Nephron progenitor cell (in vitro differentiated cells): ENCODE measurements at regions not wholly inside any gene's neighbourhood (a gene's known extent, or its start where the extent isn't known, plus 50 kb on each side); places are given as distances from the start of the nearest gene placed in this dataset.

Experiments
- DNase-seq: peaks from one replicate; pipeline ENCODE4 v3.0.0; 2021
- H3K27ac Mint-ChIP-seq: 2 replicates; pipeline ENCODE4 v1.8.0; 2021; ENCODE audit warnings: mild to moderate bottlenecking, moderate library complexity, mixed read lengths
- H3K27me3 Mint-ChIP-seq: 2 replicates; pipeline ENCODE4 v1.8.0; 2021; ENCODE audit warnings: mild to moderate bottlenecking, low read depth, mixed read lengths; ENCODE audit not compliant: poor library complexity
- H3K36me3 Mint-ChIP-seq: 2 replicates; pipeline ENCODE4 v1.8.0; 2021; ENCODE audit warnings: low read depth, mixed read lengths
- H3K4me1 Mint-ChIP-seq: 2 replicates; pipeline ENCODE4 v1.8.0; 2021; ENCODE audit warnings: mixed read lengths
- H3K4me3 Mint-ChIP-seq: 2 replicates; pipeline ENCODE4 v1.8.0; 2021; ENCODE audit warnings: mild to moderate bottlenecking, moderate library complexity, mixed read lengths
- H3K9me3 Mint-ChIP-seq: 2 replicates; pipeline ENCODE4 v1.8.0; 2021; ENCODE audit warnings: mild to moderate bottlenecking, moderate library complexity, mixed read lengths
- CTCF ChIP-seq: fragments of 200-600 bp; sonication (generic); IDR thresholded peaks from 2 replicates; pipeline ENCODE4 v1.5.0; 2021; ENCODE audit warnings: antibody characterized with exemption

- Mint-ChIP-seq H3K36me3 (no peaks in the 10 kb centered on the region), H3K27ac (no peak overlapping the region), H3K4me1 (no peaks in the 10 kb centered on the region), H3K27me3 (no peaks in the 10 kb centered on the region), H3K4me3 (no peak overlapping the region), H3K9me3 (peaks cover 19% of the 10 kb centered on the region)
- TF ChIP-seq CTCF = no peak
- DNase-seq = no peak
Measured at GRCh38 chr3:81968658-81969057, 207.2 kb upstream of the GBE1 start.

GRCh38 chr3:81967393-81967792 lies 205.9 kb upstream of the GBE1 start:
- DNase-seq = no peak
- H3K27ac Mint-ChIP-seq = no peak overlapping the region
- no peak for TF ChIP-seq CTCF
- peaks cover 16% of the 10 kb centered on the region for H3K9me3 Mint-ChIP-seq
- no peaks in the 10 kb centered on the region for H3K27me3 Mint-ChIP-seq
- H3K4me3 Mint-ChIP-seq = no peak overlapping the region
- no peaks in the 10 kb centered on the region for H3K4me1 Mint-ChIP-seq
- H3K36me3 Mint-ChIP-seq = no peaks in the 10 kb centered on the region

GRCh38 chr3:81965696-81966095 lies 204.3 kb upstream of the GBE1 start:
- Mint-ChIP-seq H3K27me3 (no peaks in the 10 kb centered on the region), H3K4me3 (no peak overlapping the region), H3K27ac (no peak overlapping the region), H3K36me3 (no peaks in the 10 kb centered on the region), H3K9me3 (no peaks in the 10 kb centered on the region), H3K4me1 (no peaks in the 10 kb centered on the region)
- TF ChIP-seq CTCF = no peak
- DNase-seq = no peak

GRCh38 chr3:81962396-81962795 lies 201.0 kb upstream of the GBE1 start:
- Mint-ChIP-seq H3K36me3 (no peaks in the 10 kb centered on the region), H3K27ac (no peak overlapping the region), H3K4me1 (no peaks in the 10 kb centered on the region), H3K27me3 (no peaks in the 10 kb centered on the region), H3K4me3 (no peak overlapping the region), H3K9me3 (no peaks in the 10 kb centered on the region)
- TF ChIP-seq CTCF = no peak
- no peak for DNase-seq

DNA sequence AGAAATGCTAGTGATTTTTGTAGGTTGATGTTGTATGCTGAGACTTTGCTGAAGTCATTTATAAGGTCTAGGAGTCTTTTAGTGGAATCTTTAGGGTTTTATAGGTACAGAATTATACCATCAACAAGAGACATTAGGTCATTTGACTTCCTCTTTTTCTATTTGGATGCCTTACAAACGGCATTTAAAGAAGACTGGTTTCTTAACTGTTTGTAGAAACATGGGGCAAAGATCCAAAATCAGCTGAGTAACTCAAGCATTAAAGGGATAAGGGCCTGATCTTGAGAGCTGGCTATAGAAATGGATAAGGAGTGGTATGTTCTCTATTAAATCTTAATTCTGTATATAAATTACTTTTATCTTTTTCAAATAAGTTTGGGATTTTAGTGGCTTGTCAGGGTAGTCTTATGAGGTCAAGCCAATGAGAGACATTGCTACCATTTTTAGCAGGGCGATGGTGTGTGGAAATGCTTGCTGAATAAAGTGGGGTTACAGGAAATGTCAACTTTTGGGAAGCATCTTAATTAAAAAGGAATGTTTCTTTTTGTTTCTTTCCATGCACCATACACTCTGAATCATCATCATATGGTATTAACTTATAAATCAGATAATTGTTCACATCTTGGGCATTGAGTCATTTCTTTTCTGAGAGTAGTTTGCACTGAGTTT lies 197.7 kb upstream of the GBE1 start:
- H3K4me1 Mint-ChIP-seq = no peaks in the 10 kb centered on the region
- no peak for TF ChIP-seq CTCF
- no peaks in the 10 kb centered on the region for H3K9me3 Mint-ChIP-seq
- no peaks in the 10 kb centered on the region for H3K36me3 Mint-ChIP-seq
- H3K27ac Mint-ChIP-seq = no peak overlapping the region
- no peaks in the 10 kb centered on the region for H3K27me3 Mint-ChIP-seq
- H3K4me3 Mint-ChIP-seq = no peak overlapping the region
- no peak for DNase-seq

GRCh38 chr3:81955878-81956277 lies 194.4 kb upstream of the GBE1 start:
- Mint-ChIP-seq H3K27me3 (no peaks in the 10 kb centered on the region), H3K4me3 (no peak overlapping the region), H3K9me3 (no peaks in the 10 kb centered on the region), H3K27ac (no peak overlapping the region), H3K36me3 (no peaks in the 10 kb centered on the region), H3K4me1 (no peaks in the 10 kb centered on the region)
- TF ChIP-seq CTCF = no peak
- no peak for DNase-seq
